BLaER1 (cell line): ENCODE measurements at regions not wholly inside any gene's neighbourhood (a gene's known extent, or its start where the extent isn't known, plus 50 kb on each side); places are given as distances from the start of the nearest gene placed in this dataset.

Experiments
- H3K27ac ChIP-seq: shearing (Covaris generic); formaldehyde crosslinking; 2 replicates; pipeline ENCODE4 v1.8.1; 2022
- H3K27me3 ChIP-seq: shearing (Covaris generic); formaldehyde crosslinking; 2 replicates; pipeline ENCODE4 v1.8.1; 2022
- H3K36me3 ChIP-seq: shearing (Covaris generic); formaldehyde crosslinking; 2 replicates; pipeline ENCODE4 v1.8.1; 2022
- H3K4me1 ChIP-seq: shearing (Covaris generic); formaldehyde crosslinking; 2 replicates; pipeline ENCODE4 v1.8.1; 2022
- H3K4me2 ChIP-seq: shearing (Covaris generic); formaldehyde crosslinking; 2 replicates; pipeline ENCODE4 v1.8.1; 2022
- H3K4me3 ChIP-seq: shearing (Covaris generic); formaldehyde crosslinking; 2 replicates; pipeline ENCODE4 v1.8.1; 2022
- H3K9ac ChIP-seq: shearing (Covaris generic); formaldehyde crosslinking; 2 replicates; pipeline ENCODE4 v1.8.1; 2022
- H3K9me3 ChIP-seq: shearing (Covaris generic); formaldehyde crosslinking; 2 replicates; pipeline ENCODE4 v1.8.1; 2022
- H4K20me1 ChIP-seq: shearing (Covaris generic); formaldehyde crosslinking; 2 replicates; pipeline ENCODE4 v1.8.1; 2022
- Cebpa-rat ChIP-seq: shearing (Covaris generic); IDR thresholded peaks from 2 replicates; pipeline ENCODE4 v1.8.1; 2022

DNA sequence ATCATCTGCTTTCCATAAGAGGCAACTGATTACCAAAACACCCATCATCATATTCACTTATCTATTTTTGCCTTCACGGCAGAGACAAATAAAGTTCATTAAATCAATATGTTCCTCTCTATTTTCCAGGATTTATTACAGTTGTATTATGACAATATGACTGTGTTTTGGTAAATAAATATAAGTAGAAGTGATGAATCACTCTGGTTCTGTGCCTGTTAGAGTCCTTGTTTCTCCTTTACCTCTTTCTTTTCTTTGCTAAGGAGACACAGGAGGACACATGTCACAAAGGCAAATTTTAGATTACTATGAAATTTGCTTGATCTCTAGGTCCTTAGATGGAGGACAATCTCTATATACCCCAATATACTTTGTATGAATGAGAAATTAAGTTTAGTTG is 152.6 kb upstream of the PLSCR5 start:
- Histone ChIP-seq H3K27me3 (no peaks in the 10 kb centered on the region), H3K27ac (no peak overlapping the region), H3K4me1 (no peaks in the 10 kb centered on the region), H3K36me3 (no peaks in the 10 kb centered on the region), H3K9ac (no peak overlapping the region), H3K9me3 (no peaks in the 10 kb centered on the region), H3K4me2 (no peak overlapping the region), H3K4me3 (no peak overlapping the region), H4K20me1 (no peaks in the 10 kb centered on the region)
- no peak for TF ChIP-seq Cebpa-rat

DNA sequence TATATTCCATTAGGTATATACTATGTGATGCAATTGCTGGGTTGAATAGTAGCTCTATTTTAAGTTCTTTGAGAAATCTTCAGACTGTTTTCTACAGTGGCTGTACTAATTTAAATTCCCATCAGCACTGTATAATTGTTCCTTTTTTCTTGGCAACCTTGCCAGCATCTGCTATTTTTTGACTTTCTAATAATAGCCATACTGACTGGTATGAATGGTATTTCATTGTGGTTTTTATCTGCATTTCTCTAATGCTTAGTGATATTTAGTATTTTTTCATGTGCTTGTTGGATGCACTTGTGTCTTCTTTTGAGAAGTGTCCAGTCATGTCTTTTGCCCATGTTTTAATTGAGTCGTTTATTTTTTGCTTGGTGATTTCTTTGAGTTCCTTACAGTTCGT is 145.1 kb upstream of the PLSCR5 start:
- H4K20me1 ChIP-seq, result no peaks in the 10 kb centered on the region
- no peak overlapping the region for H3K4me3 ChIP-seq
- no peaks in the 10 kb centered on the region for H3K36me3 ChIP-seq
- no peak for TF ChIP-seq Cebpa-rat
- H3K4me2 ChIP-seq, result no peak overlapping the region; the same call in 1 of the 2 replicates
- H3K27ac ChIP-seq, result no peak overlapping the region
- no peaks in the 10 kb centered on the region for H3K9me3 ChIP-seq
- H3K27me3 ChIP-seq, result no peaks in the 10 kb centered on the region
- no peak overlapping the region for H3K9ac ChIP-seq
- H3K4me1 ChIP-seq, result 0 out of 2 replicates have a peak, but pooled peaks cover 4% of the 10 kb centered on the region

DNA sequence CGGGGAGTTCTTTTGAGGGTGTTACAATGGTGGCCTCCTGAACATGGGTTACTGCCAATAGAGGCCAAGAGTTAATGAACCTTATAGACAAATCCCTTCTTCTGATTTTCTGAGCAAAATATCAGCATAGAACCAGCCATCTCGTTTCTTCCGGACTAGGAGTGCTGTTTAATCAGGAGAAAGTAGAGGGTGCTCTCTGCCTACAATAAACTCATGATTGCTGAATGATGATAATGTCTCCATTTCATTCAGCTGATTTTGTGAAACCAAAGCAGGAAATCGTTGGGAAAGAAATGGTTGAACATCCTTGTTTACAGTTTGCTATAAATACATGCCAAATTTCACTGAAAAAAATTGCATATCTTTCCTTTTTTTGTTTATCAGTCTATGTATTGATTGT is 142.8 kb upstream of the PLSCR5 start:
- no peak overlapping the region for H3K4me2 ChIP-seq
- no peaks in the 10 kb centered on the region for H3K36me3 ChIP-seq
- H3K9me3 ChIP-seq, result no peaks in the 10 kb centered on the region
- 0 out of 2 replicates have a peak, but pooled peaks cover 4% of the 10 kb centered on the region for H3K4me1 ChIP-seq
- H3K27me3 ChIP-seq, result no peaks in the 10 kb centered on the region
- no peak overlapping the region for H3K9ac ChIP-seq
- TF ChIP-seq Cebpa-rat, result no peak
- H4K20me1 ChIP-seq, result no peaks in the 10 kb centered on the region
- H3K4me3 ChIP-seq, result no peak overlapping the region
- H3K27ac ChIP-seq, result no peak overlapping the region

DNA sequence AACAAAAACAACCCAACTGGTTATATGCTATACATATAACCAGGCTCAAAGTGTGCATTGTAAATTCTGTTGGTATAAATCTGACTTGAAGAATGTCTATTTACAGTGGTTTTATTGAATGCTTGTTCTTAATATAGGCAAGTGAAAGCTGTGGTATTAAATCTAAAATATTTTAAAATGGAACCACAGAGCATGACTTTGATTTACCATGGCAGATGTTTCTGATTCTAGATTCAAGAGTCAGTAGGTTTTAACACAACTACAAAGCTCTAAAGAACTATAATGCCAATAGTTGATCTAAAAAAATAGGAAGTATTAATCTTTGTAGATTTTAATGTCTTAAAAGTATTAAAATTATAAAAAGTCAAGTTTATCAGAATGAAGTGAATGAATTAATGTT is 141.9 kb upstream of the PLSCR5 start:
- Histone ChIP-seq H3K27me3 (no peaks in the 10 kb centered on the region), H4K20me1 (no peaks in the 10 kb centered on the region), H3K4me2 (no peak overlapping the region), H3K36me3 (no peaks in the 10 kb centered on the region), H3K4me3 (no peak overlapping the region), H3K9ac (no peak overlapping the region), H3K27ac (no peak overlapping the region), H3K9me3 (no peaks in the 10 kb centered on the region), H3K4me1 (0 out of 2 replicates have a peak, but pooled peaks cover 4% of the 10 kb centered on the region)
- no peak for TF ChIP-seq Cebpa-rat

DNA sequence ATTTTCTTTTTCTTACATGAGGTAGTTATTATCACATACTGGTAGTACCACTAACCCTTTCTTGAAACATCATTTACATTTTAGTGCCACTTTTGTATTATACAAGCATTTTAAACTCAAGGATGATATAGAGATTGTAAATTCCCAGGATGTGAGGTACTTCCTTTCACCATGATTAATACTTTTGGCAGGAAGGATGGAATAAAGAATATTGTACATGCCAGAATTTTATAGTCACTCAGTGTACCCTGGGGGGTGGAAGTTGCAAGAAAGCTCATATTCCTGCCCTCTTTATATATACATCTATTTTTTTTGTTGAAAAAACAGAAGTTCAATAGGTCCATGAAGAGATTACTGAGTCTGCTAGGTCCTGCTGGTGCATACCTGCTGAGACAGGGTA is 141.0 kb upstream of the PLSCR5 start:
- no peaks in the 10 kb centered on the region for H3K27me3 ChIP-seq
- no peaks in the 10 kb centered on the region for H3K9me3 ChIP-seq
- H3K27ac ChIP-seq, result no peak overlapping the region
- H3K36me3 ChIP-seq, result no peaks in the 10 kb centered on the region
- 0 out of 2 replicates have a peak, but pooled peaks cover 4% of the 10 kb centered on the region for H3K4me1 ChIP-seq
- no peaks in the 10 kb centered on the region for H4K20me1 ChIP-seq
- no peak overlapping the region for H3K9ac ChIP-seq
- H3K4me3 ChIP-seq, result no peak overlapping the region
- no peak overlapping the region for H3K4me2 ChIP-seq
- TF ChIP-seq Cebpa-rat, result no peak

DNA sequence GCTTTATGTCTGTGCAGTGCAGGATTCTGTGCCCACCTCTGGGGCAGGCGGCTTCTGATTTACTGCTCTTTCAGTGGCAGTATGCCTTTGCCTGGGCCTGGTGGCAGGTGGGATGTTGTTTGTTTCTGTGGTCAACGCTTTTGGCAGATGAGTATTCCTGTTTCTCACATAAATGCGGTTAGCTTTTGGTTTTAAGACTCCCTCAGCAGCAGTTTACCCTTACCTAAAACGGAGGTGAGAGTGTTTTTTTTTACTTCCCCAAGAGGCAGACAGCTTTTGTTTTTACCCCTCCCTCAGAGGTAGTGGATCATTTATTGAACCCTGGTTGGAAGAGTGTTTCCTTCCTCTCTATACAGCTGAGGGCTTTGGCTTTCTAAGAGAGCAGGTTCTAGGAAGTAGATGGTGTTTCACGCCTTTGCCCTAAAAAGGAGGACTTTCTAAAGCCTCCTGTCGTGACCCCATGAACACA is 134.1 kb upstream of the PLSCR5 start:
- H3K4me1 ChIP-seq, result no peaks in the 10 kb centered on the region
- no peaks in the 10 kb centered on the region for H4K20me1 ChIP-seq
- no peaks in the 10 kb centered on the region for H3K9me3 ChIP-seq
- TF ChIP-seq Cebpa-rat, result no peak
- H3K9ac ChIP-seq, result no peak overlapping the region
- H3K4me2 ChIP-seq, result no peak overlapping the region
- no peak overlapping the region for H3K4me3 ChIP-seq
- H3K36me3 ChIP-seq, result no peaks in the 10 kb centered on the region
- H3K27me3 ChIP-seq, result no peaks in the 10 kb centered on the region
- no peak overlapping the region for H3K27ac ChIP-seq

DNA sequence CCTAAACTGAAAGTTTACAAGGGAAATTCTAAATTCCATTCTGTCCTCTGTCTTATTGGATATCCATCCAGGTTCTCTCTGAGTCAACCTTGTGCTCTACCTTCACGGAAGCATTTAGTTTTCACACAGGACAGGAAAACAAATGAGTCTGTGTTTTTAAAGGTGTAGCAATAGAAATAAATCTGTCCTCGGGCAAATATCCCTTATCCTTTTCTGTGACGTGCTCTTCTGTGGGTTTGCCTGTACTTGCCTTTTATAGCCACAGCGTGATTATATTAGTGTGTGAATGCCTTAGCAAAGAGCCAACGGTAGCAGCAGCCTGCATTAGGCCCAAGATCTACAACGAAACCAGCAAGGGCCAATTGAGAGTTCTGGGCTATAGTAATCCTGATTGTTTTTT is 127.2 kb upstream of the PLSCR5 start:
- TF ChIP-seq Cebpa-rat, result no peak
- H3K4me2 ChIP-seq, result no peak overlapping the region

DNA sequence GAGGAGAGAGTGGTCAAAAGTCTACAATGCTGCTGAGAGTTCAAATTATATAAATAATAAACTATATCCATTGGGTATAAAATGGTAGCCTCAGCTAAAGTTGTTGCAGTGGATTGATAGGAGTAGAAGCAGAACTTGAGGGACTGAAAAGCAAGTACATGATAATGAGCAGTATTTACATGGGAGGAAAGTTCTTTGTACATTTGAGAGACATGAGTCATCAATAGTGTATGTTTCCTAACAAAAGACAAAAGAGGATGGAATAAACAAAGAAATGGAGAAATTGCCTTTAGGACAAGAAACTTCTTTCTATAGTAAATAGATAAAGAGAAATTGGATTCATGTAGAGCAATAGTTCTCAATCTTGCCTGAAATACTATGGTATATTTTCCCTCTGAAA is 110.0 kb upstream of the PLSCR5 start:
- Histone ChIP-seq H3K9me3 (no peaks in the 10 kb centered on the region), H4K20me1 (no peaks in the 10 kb centered on the region), H3K27ac (no peak overlapping the region), H3K36me3 (no peaks in the 10 kb centered on the region), H3K4me3 (no peak overlapping the region), H3K27me3 (no peaks in the 10 kb centered on the region), H3K4me2 (no peak overlapping the region), H3K4me1 (no peaks in the 10 kb centered on the region), H3K9ac (no peak overlapping the region)
- TF ChIP-seq Cebpa-rat, result no peak

More for the DNA sequence above, 127.2 kb upstream of the PLSCR5 start:
- no peaks in the 10 kb centered on the region for H3K36me3 ChIP-seq
- H3K27me3 ChIP-seq, result no peaks in the 10 kb centered on the region
- no peaks in the 10 kb centered on the region for H4K20me1 ChIP-seq
- no peak overlapping the region for H3K4me3 ChIP-seq
- no peaks in the 10 kb centered on the region for H3K4me1 ChIP-seq
- H3K9me3 ChIP-seq, result no peaks in the 10 kb centered on the region
- no peak overlapping the region for H3K9ac ChIP-seq
- no peak overlapping the region for H3K27ac ChIP-seq

DNA sequence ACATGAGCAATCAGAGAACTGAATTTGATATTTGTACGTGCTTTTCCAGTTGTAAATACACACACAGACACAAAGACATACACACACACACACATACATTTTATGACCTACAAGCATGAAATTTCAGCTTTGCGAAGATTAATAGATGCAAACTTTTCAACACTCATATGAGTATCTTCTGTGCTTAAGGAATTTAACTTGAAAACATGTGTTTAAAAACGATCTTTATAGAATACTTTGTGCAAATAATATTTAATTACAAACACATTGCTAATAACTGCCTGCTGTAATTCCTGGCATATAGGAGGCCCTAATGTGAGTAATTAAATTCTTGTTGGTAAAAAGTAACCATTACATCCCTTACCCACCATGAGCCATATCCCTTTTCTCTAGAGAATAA is 107.7 kb upstream of the PLSCR5 start:
- Histone ChIP-seq H3K4me1 (no peaks in the 10 kb centered on the region), H3K36me3 (no peaks in the 10 kb centered on the region), H3K4me2 (no peak overlapping the region), H3K9me3 (no peaks in the 10 kb centered on the region), H4K20me1 (no peaks in the 10 kb centered on the region), H3K9ac (no peak overlapping the region), H3K27me3 (no peaks in the 10 kb centered on the region), H3K27ac (no peak overlapping the region), H3K4me3 (no peak overlapping the region)
- TF ChIP-seq Cebpa-rat, result no peak

DNA sequence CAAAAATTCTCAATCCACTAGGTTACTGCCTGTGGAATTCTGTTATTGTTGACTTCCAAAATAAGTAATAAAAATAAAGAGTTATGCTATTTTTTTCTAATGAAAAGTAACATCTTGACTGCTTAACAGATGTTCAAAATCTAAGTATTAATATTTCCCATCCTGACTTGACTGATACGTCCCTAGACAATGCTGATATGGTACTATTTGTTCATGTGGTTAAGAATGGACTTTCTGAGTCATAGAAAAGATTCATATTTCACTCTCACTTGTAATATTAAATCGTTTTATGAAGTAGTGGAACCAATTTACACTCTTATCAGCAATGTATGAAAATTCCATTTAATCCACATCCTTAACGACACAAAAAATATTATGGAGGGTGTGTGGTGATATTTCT is 104.8 kb upstream of the PLSCR5 start:
- no peak for TF ChIP-seq Cebpa-rat
- Histone ChIP-seq H3K4me1 (no peaks in the 10 kb centered on the region), H3K4me3 (no peak overlapping the region), H3K27me3 (no peaks in the 10 kb centered on the region), H3K36me3 (no peaks in the 10 kb centered on the region), H3K4me2 (no peak overlapping the region), H3K9me3 (no peaks in the 10 kb centered on the region), H4K20me1 (no peaks in the 10 kb centered on the region), H3K9ac (no peak overlapping the region), H3K27ac (no peak overlapping the region)

DNA sequence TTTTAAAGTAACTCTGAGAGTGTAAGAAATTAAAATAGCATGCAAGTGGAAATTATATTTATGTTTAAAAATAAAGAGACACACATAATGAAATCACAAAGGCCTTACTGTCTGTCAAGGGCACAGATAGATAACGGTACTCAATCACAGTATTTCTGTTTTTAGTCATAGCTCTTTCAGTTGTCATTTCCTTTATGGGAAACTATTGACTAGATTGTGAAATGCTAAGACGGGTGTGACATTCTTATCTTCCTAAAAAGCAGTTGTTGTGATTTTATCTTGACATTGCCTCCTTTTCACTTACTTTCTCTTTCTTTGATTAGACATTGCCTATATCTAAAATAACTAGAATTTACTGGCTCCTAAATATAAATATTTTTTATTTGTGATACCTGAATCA is 100.1 kb upstream of the PLSCR5 start:
- H3K36me3 ChIP-seq, result no peaks in the 10 kb centered on the region
- H3K9me3 ChIP-seq, result no peaks in the 10 kb centered on the region
- TF ChIP-seq Cebpa-rat, result no peak
- no peak overlapping the region for H3K4me3 ChIP-seq
- H3K9ac ChIP-seq, result no peak overlapping the region
- no peaks in the 10 kb centered on the region for H4K20me1 ChIP-seq
- H3K4me2 ChIP-seq, result no peak overlapping the region
- no peaks in the 10 kb centered on the region for H3K4me1 ChIP-seq
- H3K27ac ChIP-seq, result no peak overlapping the region
- H3K27me3 ChIP-seq, result no peaks in the 10 kb centered on the region
